Karpas-422 (cell line): ENCODE measurements at regions not wholly inside any gene's neighbourhood (a gene's known extent, or its start where the extent isn't known, plus 50 kb on each side); places are given as distances from the start of the nearest gene placed in this dataset.
"Not testable (repeated sequence)": the region's sequence is repeated elsewhere in the genome, so short reads cannot be mapped to it uniquely, and the experiment has no call there.

Source experiments
- DNase-seq: peaks from one replicate; pipeline ENCODE4 v3.0.0-alpha.2; 2015
- H2AFZ ChIP-seq: fragments of 200-600 bp; sonication (generic); 2 replicates; pipeline ENCODE4 v1.6.1; 2014; ENCODE audit warnings: antibody characterized with exemption, low read length, mixed read lengths
- H3K27ac ChIP-seq: fragments of 200-600 bp; sonication (generic); 2 replicates; pipeline ENCODE4 v1.5.1; 2014; ENCODE audit warnings: mild to moderate bottlenecking, low read length, moderate library complexity
- H3K27me3 ChIP-seq: fragments of 200-600 bp; sonication (generic); 2 replicates; pipeline ENCODE4 v1.6.1; 2014; ENCODE audit warnings: low read length, mixed read lengths
- H3K36me3 ChIP-seq: fragments of 200-600 bp; sonication (generic); 2 replicates; pipeline ENCODE4 v1.6.1; 2014; ENCODE audit warnings: low read length, mixed read lengths; ENCODE audit not compliant: insufficient read depth
- H3K4me1 ChIP-seq: fragments of 200-600 bp; sonication (generic); 2 replicates; pipeline ENCODE4 v1.6.1; 2014; ENCODE audit warnings: mild to moderate bottlenecking, low read length, mixed read lengths
- H3K4me2 ChIP-seq: fragments of 200-600 bp; sonication (generic); 2 replicates; pipeline ENCODE4 v1.6.1; 2014; ENCODE audit warnings: low read length, low read depth, mild to moderate bottlenecking; ENCODE audit not compliant: poor library complexity, severe bottlenecking
- H3K4me3 ChIP-seq: fragments of 200-600 bp; sonication (generic); 2 replicates; pipeline ENCODE4 v1.5.1; 2014; ENCODE audit warnings: mild to moderate bottlenecking, antibody characterized with exemption, low read length, mixed read lengths
- H3K79me2 ChIP-seq: fragments of 200-600 bp; sonication (generic); 2 replicates; pipeline ENCODE4 v1.6.1; 2014; ENCODE audit warnings: mild to moderate bottlenecking, low read length, mixed read lengths
- H3K9ac ChIP-seq: fragments of 200-600 bp; sonication (generic); 2 replicates; pipeline ENCODE4 v1.6.0; 2014; ENCODE audit warnings: low read length
- H3K9me2 ChIP-seq: fragments of 200-600 bp; sonication (generic), shearing (Covaris generic); replicated peaks from 2 replicates; pipeline ENCODE4 v1.6.0; 2014; ENCODE audit warnings: mild to moderate bottlenecking, low read length, moderate library complexity; ENCODE audit not compliant: insufficient read depth
- H3K9me3 ChIP-seq: fragments of 300-700, 200-600 bp; sonication (generic); 2 replicates; pipeline ENCODE4 v1.6.1; 2014; ENCODE audit warnings: low read length, mixed read lengths
- H4K20me1 ChIP-seq: fragments of 200-600 bp; sonication (generic); 2 replicates; pipeline ENCODE4 v1.6.1; 2014; ENCODE audit warnings: mild to moderate bottlenecking, antibody characterized with exemption, low read length, low read depth; ENCODE audit not compliant: insufficient read depth

- H3K36me3 ChIP-seq, H3K9ac ChIP-seq, H3K4me1 ChIP-seq, H3K27me3 ChIP-seq, H3K9me3 ChIP-seq, H3K4me3 ChIP-seq, DNase-seq, H2AFZ ChIP-seq, H4K20me1 ChIP-seq, H3K4me2 ChIP-seq, H3K9me2 ChIP-seq, H3K27ac ChIP-seq, H3K79me2 ChIP-seq: not testable (repeated sequence)
Observed at GRCh38 chr7:55743454-55743717, 119.2 kb downstream of the SEPTIN14 start.

GRCh38 chr7:55742651-55743453 lies 119.7 kb downstream of the SEPTIN14 start:
- H3K9me2 ChIP-seq, H3K27me3 ChIP-seq, H3K9me3 ChIP-seq, H3K4me3 ChIP-seq, H4K20me1 ChIP-seq, H3K79me2 ChIP-seq, H3K9ac ChIP-seq, H3K36me3 ChIP-seq, DNase-seq, H3K4me2 ChIP-seq, H2AFZ ChIP-seq, H3K27ac ChIP-seq, H3K4me1 ChIP-seq: not testable (repeated sequence)

DNA sequence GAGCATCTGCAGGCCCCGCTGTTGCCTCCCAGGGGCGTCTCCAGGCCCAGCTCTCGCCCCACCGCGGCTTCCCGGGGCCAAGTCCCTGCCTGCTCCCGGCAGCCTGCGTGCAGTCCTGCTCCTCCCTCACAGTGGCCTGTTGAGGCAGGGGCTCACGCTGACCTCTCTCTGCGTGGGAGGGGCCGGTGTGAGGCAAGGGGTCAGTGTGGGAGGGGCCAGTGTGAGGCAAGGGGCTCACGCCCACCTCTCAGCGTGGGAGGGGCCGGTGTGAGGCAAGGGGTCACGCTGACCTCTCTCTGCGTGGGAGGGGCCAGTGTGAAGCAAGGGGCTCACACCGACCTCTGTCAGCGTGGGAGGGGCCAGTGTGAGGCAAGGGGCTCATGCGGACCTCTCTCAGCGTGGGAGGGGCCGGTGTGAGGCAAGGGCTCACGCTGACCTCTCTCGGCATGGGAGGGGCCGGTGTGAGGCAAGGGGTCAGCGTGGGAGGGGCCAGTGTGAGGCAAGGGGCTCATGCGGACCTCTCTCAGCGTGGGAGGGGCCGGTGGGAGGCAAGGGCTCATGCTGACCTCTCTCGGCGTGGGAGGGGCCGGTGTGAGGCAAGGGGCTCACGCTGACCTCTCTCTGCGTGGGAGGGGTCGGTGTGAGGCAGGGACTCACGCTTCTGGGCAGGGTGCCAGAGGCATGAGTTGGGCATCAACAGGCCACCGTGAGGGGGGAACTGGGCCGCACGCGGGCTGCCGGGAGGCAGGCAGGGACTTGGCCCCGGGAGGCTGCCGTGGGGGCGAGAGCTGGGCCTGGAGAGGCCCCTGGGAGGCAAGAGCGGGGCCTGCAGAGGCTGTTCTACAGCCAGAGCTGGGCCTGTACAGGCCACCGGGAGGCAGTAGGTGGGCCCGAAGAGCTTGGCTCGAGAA lies 120.6 kb downstream of the SEPTIN14 start:
- H3K27ac ChIP-seq, H3K79me2 ChIP-seq, DNase-seq, H3K9me2 ChIP-seq, H3K9ac ChIP-seq, H3K4me3 ChIP-seq, H4K20me1 ChIP-seq, H3K36me3 ChIP-seq, H3K4me2 ChIP-seq, H2AFZ ChIP-seq, H3K27me3 ChIP-seq, H3K4me1 ChIP-seq, H3K9me3 ChIP-seq: not testable (repeated sequence)

- H3K4me2 ChIP-seq, H3K79me2 ChIP-seq, H3K36me3 ChIP-seq, H3K27ac ChIP-seq, H3K4me3 ChIP-seq, H3K9me2 ChIP-seq, H2AFZ ChIP-seq, H3K9ac ChIP-seq, H3K27me3 ChIP-seq, DNase-seq, H3K4me1 ChIP-seq, H4K20me1 ChIP-seq, H3K9me3 ChIP-seq: not testable (repeated sequence)
Observed at GRCh38 chr7:55740633-55741250, 121.8 kb downstream of the SEPTIN14 start.

DNA sequence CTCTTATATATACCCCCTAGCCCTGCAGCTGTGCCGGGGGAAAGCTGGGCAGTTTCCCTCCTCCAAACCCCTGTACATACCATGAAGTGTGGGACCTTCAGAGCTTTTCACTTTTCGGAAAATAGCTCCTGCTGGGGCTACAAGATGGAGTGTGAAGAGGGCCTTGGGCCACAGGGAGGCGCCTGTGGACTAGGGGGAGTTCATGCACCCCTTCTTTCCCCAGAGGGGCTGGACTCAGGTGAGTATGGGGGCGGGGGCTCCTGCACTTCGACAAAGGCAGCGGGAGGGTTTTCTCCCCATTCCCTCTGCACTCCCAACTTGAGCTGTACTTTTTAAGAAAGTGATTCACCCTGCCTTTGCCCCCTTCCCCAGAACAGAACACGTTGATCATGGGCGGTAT lies 122.5 kb downstream of the SEPTIN14 start:
- H3K27ac ChIP-seq, H3K9me2 ChIP-seq, H3K36me3 ChIP-seq, H3K27me3 ChIP-seq, H4K20me1 ChIP-seq, DNase-seq, H3K4me3 ChIP-seq, H3K9ac ChIP-seq, H3K79me2 ChIP-seq, H3K4me2 ChIP-seq, H2AFZ ChIP-seq, H3K9me3 ChIP-seq, H3K4me1 ChIP-seq: not testable (repeated sequence)

- not testable (repeated sequence) for H3K4me2 ChIP-seq, H3K79me2 ChIP-seq, H4K20me1 ChIP-seq, H3K9ac ChIP-seq, H3K36me3 ChIP-seq, H3K9me2 ChIP-seq, H3K27ac ChIP-seq, DNase-seq, H3K27me3 ChIP-seq, H3K9me3 ChIP-seq, H2AFZ ChIP-seq, H3K4me1 ChIP-seq, H3K4me3 ChIP-seq
Observed at GRCh38 chr7:55736641-55737221, 125.8 kb downstream of the SEPTIN14 start.

DNA sequence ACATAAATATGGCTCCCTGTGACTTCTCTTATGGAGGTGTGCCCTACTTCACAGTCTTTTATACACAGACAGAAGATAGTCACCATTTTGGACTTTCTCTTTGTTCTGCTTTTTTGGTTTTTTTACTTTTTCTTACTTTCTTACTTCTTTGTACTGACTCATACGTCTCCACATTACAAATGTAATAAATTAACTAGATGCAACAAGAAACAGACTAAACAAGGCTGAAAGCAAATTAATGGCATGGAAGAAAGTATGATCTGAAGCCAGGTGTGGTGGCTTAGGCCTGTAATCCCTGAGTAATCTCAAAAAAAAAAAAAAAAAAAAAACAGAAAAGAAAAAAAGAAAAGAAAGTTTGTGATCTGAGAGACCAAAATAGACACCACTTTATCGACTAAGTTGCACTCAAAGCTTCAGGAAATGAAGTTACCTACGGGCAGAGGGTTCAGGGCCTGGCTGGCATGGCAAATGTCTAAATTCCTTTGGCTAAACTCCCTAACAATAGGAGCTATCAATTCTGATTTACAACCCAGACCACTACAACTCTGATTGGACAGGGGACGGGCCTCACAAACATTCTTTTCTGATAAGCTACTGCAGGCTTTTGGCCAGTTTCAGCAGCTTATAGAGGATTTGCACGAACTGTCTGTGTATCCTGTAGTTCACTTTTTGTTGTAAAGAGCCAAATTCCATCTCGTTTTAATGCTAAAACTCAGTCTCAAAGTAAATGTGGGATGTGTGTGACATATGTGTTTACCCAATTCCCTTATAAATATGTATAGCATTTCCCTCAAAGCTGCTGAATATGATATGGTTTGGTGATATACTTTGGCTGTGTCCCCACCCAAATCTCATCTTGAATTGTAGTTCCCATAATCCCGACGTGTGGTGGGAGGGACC lies 129.1 kb downstream of the SEPTIN14 start:
- Histone ChIP-seq H2AFZ (no peak overlapping the region), H3K27me3 (no peaks in the 10 kb centered on the region), H3K9ac (no peak overlapping the region), H4K20me1 (no peaks in the 10 kb centered on the region), H3K79me2 (no peaks in the 10 kb centered on the region), H3K4me2 (no peak overlapping the region), H3K36me3 (no peaks in the 10 kb centered on the region), H3K9me2 (no peaks in the 10 kb centered on the region), H3K9me3 (no peaks in the 10 kb centered on the region), H3K4me3 (no peak overlapping the region), H3K27ac (no peak overlapping the region), H3K4me1 (no peaks in the 10 kb centered on the region)
- no peak for DNase-seq
